ENCODE measurements at regions not wholly inside any gene's neighbourhood (a gene's known extent, or its start where the extent isn't known, plus 50 kb on each side); places are given as distances from the start of the nearest gene placed in this dataset.

DNA sequence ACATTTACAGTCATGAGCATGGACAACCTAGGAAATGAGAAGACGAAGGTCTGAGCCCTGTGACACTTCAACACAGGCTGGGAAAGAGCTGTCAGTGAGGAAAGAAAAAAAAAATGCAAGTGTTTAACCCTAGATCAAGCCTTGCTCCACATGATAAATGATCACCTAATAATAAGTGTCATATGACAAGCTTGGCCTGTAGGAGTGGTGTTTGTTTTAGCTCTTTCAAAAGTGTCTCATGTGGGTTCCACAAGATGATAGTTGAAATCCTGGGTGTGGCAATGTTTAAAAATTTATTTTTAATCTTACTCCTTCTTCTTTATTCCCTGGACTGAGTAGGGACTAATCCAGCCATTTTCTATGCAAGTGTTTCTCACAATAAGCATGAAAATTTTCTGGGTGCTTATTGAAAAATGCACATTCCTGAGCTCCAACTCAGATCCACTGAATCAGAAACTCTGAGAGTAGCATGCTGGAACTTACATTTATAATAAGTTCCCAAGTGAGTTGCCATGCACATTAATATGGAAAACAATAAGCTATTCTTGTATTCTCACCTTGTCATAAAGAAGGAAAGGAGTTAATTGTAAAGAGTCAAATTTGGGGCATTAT, 138.3 kb downstream of the AREG start:
- TF ChIP-seq CTCF (IDR thresholded peaks at IDR 0.05; ENCODE audit: unreplicated experiment), result no peak
- Mint-ChIP-seq H3K27me3 (ENCODE audit: low read depth) (peaks cover 13% of the 10 kb centered on the region), H3K36me3 (no peaks in the 10 kb centered on the region), H3K4me3 (no peak overlapping the region), H3K27ac (no peak overlapping the region), H3K9me3 (no peaks in the 10 kb centered on the region), H3K4me1 (no peaks in the 10 kb centered on the region)
- DNase-seq (ENCODE audit: low spot score in 2 of 2, unreplicated experiment in 2 of 2), result no peak

GRCh38 chr4:74583757-74584156, 138.8 kb downstream of the AREG start:
- Mint-ChIP-seq H3K27me3 (ENCODE audit: low read depth) (peaks cover 10% of the 10 kb centered on the region), H3K9me3 (no peaks in the 10 kb centered on the region)
- DNase-seq (ENCODE audit: low spot score in 2 of 2, unreplicated experiment in 2 of 2), result no peak

GRCh38 chr4:74588350-74588749, 143.4 kb downstream of the AREG start:
- no peak for TF ChIP-seq CTCF (IDR thresholded peaks at IDR 0.05; ENCODE audit: unreplicated experiment)
- no peaks in the 10 kb centered on the region for H3K27me3 Mint-ChIP-seq (ENCODE audit: low read depth)
- DNase-seq (ENCODE audit: low spot score in 2 of 2, unreplicated experiment in 2 of 2), result no peak
- H3K4me3 Mint-ChIP-seq, result no peak overlapping the region
- no peak overlapping the region for H3K27ac Mint-ChIP-seq
- no peaks in the 10 kb centered on the region for H3K9me3 Mint-ChIP-seq
- no peaks in the 10 kb centered on the region for H3K4me1 Mint-ChIP-seq
- no peaks in the 10 kb centered on the region for H3K36me3 Mint-ChIP-seq

More at GRCh38 chr4:74583757-74584156, 138.8 kb downstream of the AREG start:
- no peak for TF ChIP-seq CTCF (IDR thresholded peaks at IDR 0.05; ENCODE audit: unreplicated experiment)
- H3K27ac Mint-ChIP-seq, result no peak overlapping the region
- no peaks in the 10 kb centered on the region for H3K36me3 Mint-ChIP-seq
- no peaks in the 10 kb centered on the region for H3K4me1 Mint-ChIP-seq
- no peak overlapping the region for H3K4me3 Mint-ChIP-seq

DNA sequence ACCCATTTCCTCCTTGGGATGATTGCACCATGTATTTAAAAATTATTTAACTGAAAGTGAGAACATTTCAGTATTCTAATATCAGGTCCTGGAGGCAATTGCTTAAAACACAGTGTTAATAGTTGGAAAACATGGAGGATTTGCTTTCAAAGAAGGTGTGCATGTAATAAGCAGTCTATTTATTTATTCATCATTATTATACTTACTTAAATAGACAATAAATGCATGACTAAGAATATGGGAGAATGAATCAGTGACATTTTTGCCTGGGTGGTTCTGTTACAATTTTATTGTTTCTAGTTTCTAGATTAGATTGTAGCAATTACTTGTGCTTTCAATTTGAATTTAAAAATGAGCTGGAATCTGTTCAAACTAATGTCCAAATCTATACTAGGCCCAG, 145.5 kb downstream of the AREG start:
- H3K27ac Mint-ChIP-seq, result no peak overlapping the region
- H3K9me3 Mint-ChIP-seq, result peaks cover 1% of the 10 kb centered on the region
- no peaks in the 10 kb centered on the region for H3K4me1 Mint-ChIP-seq
- H3K27me3 Mint-ChIP-seq (ENCODE audit: low read depth), result no peaks in the 10 kb centered on the region
- no peak for TF ChIP-seq CTCF (IDR thresholded peaks at IDR 0.05; ENCODE audit: unreplicated experiment)
- H3K4me3 Mint-ChIP-seq, result no peak overlapping the region
- H3K36me3 Mint-ChIP-seq, result no peaks in the 10 kb centered on the region
- no peak for DNase-seq (ENCODE audit: low spot score in 2 of 2, unreplicated experiment in 2 of 2)

DNA sequence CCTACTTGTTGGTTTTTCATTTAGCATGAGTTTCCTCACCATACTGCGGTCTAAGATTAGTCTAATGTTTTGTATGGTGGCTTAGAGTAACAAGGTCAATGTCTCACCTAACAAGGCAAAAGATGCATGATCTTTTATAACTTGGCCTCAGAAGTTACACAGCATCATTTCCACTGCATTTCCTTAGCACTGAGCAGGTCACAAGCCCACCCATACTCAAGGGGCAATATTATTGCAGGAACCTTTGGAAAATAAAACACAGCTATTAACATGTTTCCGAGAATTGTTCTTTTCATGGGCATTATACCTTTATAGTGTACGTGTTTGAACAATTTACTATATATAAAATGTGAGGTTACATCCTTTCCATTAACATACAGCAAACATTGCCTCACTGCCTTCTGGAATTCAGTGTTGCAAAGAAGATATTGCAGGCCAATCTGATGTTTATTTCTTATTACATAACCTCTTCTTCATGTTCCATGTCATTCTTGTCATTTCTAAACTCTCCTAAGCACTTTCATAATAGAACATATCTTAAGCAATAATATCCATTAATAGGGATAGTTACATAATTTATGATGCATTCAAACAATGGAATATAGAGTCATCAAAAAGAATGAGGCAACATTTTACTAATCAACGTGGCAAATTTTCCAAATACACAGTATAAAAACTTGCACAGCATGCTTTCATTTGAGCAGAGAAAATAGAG, 153.8 kb downstream of the AREG start:
- H3K4me3 Mint-ChIP-seq, result no peak overlapping the region
- TF ChIP-seq CTCF (IDR thresholded peaks at IDR 0.05; ENCODE audit: unreplicated experiment), result no peak
- H3K9me3 Mint-ChIP-seq, result peaks cover 39% of the 10 kb centered on the region
- H3K36me3 Mint-ChIP-seq, result no peaks in the 10 kb centered on the region
- no peak for DNase-seq (ENCODE audit: low spot score in 2 of 2, unreplicated experiment in 2 of 2)
- H3K4me1 Mint-ChIP-seq, result no peaks in the 10 kb centered on the region
- H3K27ac Mint-ChIP-seq, result no peak overlapping the region
- H3K27me3 Mint-ChIP-seq (ENCODE audit: low read depth), result peaks cover 5% of the 10 kb centered on the region
